Muscle layer of colon (tissue), 2 donors: ENCODE measurements at regions not wholly inside any gene's neighbourhood (a gene's known extent, or its start where the extent isn't known, plus 50 kb on each side); places are given as distances from the start of the nearest gene placed in this dataset.
"Not testable (repeated sequence)": the region's sequence is repeated elsewhere in the genome, so short reads cannot be mapped to it uniquely, and the experiment has no call there.

Experiments used
- H3K27ac ChIP-seq: one replicate; pipeline ENCODE4 v1.7.0; 2013; ENCODE audit warnings: low read depth, mild to moderate bottlenecking, low read length, moderate library complexity
- H3K27me3 ChIP-seq, 2 donors: one replicate each; pipeline ENCODE4 v1.7.0; 2013; ENCODE audit warnings: low read length in 2 of 2, mild to moderate bottlenecking in 2 of 2; ENCODE audit not compliant: insufficient read depth in 2 of 2, control insufficient read depth in 1 of 2
- H3K36me3 ChIP-seq: one replicate; pipeline ENCODE4 v1.7.0; 2013; ENCODE audit warnings: mild to moderate bottlenecking, low read length; ENCODE audit not compliant: insufficient read depth
- H3K4me1 ChIP-seq: one replicate; pipeline ENCODE4 v1.7.0; 2013; ENCODE audit warnings: mild to moderate bottlenecking, low read length; ENCODE audit not compliant: insufficient read depth
- H3K4me3 ChIP-seq, 2 donors: one replicate each; pipeline ENCODE4 v1.7.0; 2013; ENCODE audit warnings: low read length in 2 of 2, low read depth in 1 of 2, mild to moderate bottlenecking in 1 of 2, moderate library complexity in 1 of 2
- H3K9ac ChIP-seq: one replicate; pipeline ENCODE4 v1.7.0; 2013; ENCODE audit warnings: low read length
- H3K9me3 ChIP-seq: one replicate; pipeline ENCODE4 v1.7.0; 2013; ENCODE audit warnings: mild to moderate bottlenecking, low read length
- donor health status: abdominal sarcoma.
- donor health status: Adenocarcinoma of cecum.

- Histone ChIP-seq H3K4me3 (no peak overlapping the region), H3K4me1 (no peaks in the 10 kb centered on the region), H3K36me3 (no peaks in the 10 kb centered on the region), H3K9ac (no peak overlapping the region), H3K27ac (no peak overlapping the region), H3K27me3 (no peaks in the 10 kb centered on the region), H3K9me3 (no peaks in the 10 kb centered on the region)
Measured at GRCh38 chr20:48220033-48220633, 434.9 kb upstream of the SULF2 start.

- H3K27ac ChIP-seq: no peak overlapping the region
- no peak overlapping the region for H3K4me3 ChIP-seq
- no peaks in the 10 kb centered on the region for H3K36me3 ChIP-seq
- H3K9ac ChIP-seq: no peak overlapping the region
- no peaks in the 10 kb centered on the region for H3K4me1 ChIP-seq
- H3K9me3 ChIP-seq: no peaks in the 10 kb centered on the region
- H3K27me3 ChIP-seq: no peaks in the 10 kb centered on the region
Measured at GRCh38 chr20:48219306-48219705, 434.0 kb upstream of the SULF2 start.

GRCh38 chr20:48217190-48217589, 431.9 kb upstream of the SULF2 start:
- Histone ChIP-seq H3K9ac (no peak overlapping the region), H3K4me1 (no peaks in the 10 kb centered on the region), H3K27ac (no peak overlapping the region), H3K9me3 (no peaks in the 10 kb centered on the region), H3K36me3 (no peaks in the 10 kb centered on the region), H3K27me3 (no peaks in the 10 kb centered on the region), H3K4me3 (no peak overlapping the region)

GRCh38 chr20:48215536-48215935, 430.3 kb upstream of the SULF2 start:
- Histone ChIP-seq H3K9me3 (no peaks in the 10 kb centered on the region), H3K27ac (no peak overlapping the region), H3K4me1 (no peaks in the 10 kb centered on the region), H3K36me3 (no peaks in the 10 kb centered on the region), H3K9ac (no peak overlapping the region), H3K4me3 (no peak overlapping the region), H3K27me3 (no peaks in the 10 kb centered on the region)

- Histone ChIP-seq H3K4me3 (no peak overlapping the region), H3K9me3 (no peaks in the 10 kb centered on the region), H3K36me3 (no peaks in the 10 kb centered on the region), H3K4me1 (no peaks in the 10 kb centered on the region), H3K9ac (no peak overlapping the region), H3K27ac (no peak overlapping the region), H3K27me3 (no peaks in the 10 kb centered on the region)
Measured at GRCh38 chr20:48214601-48215000, 429.3 kb upstream of the SULF2 start.

- H3K9me3 ChIP-seq, H3K36me3 ChIP-seq, H3K27me3 ChIP-seq, H3K4me1 ChIP-seq, H3K27ac ChIP-seq, H3K9ac ChIP-seq, H3K4me3 ChIP-seq: not testable (repeated sequence)
Measured at GRCh38 chr20:48213635-48214034, 428.4 kb upstream of the SULF2 start.

- H3K4me3 ChIP-seq: no peak overlapping the region
- no peaks in the 10 kb centered on the region for H3K4me1 ChIP-seq
- no peak overlapping the region for H3K9ac ChIP-seq
- H3K27me3 ChIP-seq: no peaks in the 10 kb centered on the region
- H3K36me3 ChIP-seq: no peaks in the 10 kb centered on the region
- no peak overlapping the region for H3K27ac ChIP-seq
- no peaks in the 10 kb centered on the region for H3K9me3 ChIP-seq
Measured at GRCh38 chr20:48212806-48213509, 427.7 kb upstream of the SULF2 start.

- no peak overlapping the region for H3K9ac ChIP-seq
- H3K36me3 ChIP-seq: no peaks in the 10 kb centered on the region
- H3K4me1 ChIP-seq: no peaks in the 10 kb centered on the region
Measured at GRCh38 chr20:48211847-48212246, 426.6 kb upstream of the SULF2 start.

GRCh38 chr20:48211238-48211637, 426.0 kb upstream of the SULF2 start:
- no peaks in the 10 kb centered on the region for H3K4me1 ChIP-seq
- H3K27ac ChIP-seq: no peak overlapping the region
- no peaks in the 10 kb centered on the region for H3K36me3 ChIP-seq
- no peaks in the 10 kb centered on the region for H3K27me3 ChIP-seq
- H3K9ac ChIP-seq: no peak overlapping the region
- H3K9me3 ChIP-seq: no peaks in the 10 kb centered on the region
- no peak overlapping the region for H3K4me3 ChIP-seq

More at GRCh38 chr20:48211847-48212246, 426.6 kb upstream of the SULF2 start:
- Histone ChIP-seq H3K27ac (no peak overlapping the region), H3K9me3 (no peaks in the 10 kb centered on the region), H3K4me3 (no peak overlapping the region), H3K27me3 (no peaks in the 10 kb centered on the region)

- Histone ChIP-seq H3K9ac (no peak overlapping the region), H3K36me3 (no peaks in the 10 kb centered on the region), H3K4me3 (no peak overlapping the region), H3K9me3 (no peaks in the 10 kb centered on the region), H3K4me1 (no peaks in the 10 kb centered on the region), H3K27me3 (no peaks in the 10 kb centered on the region), H3K27ac (no peak overlapping the region)
Measured at GRCh38 chr20:48210111-48211027, 425.1 kb upstream of the SULF2 start.

- Histone ChIP-seq H3K36me3 (no peaks in the 10 kb centered on the region), H3K27ac (no peak overlapping the region), H3K27me3 (no peaks in the 10 kb centered on the region), H3K4me3 (no peak overlapping the region), H3K9ac (no peak overlapping the region), H3K4me1 (no peaks in the 10 kb centered on the region), H3K9me3 (no peaks in the 10 kb centered on the region)
Measured at GRCh38 chr20:48209102-48209501, 423.8 kb upstream of the SULF2 start.
